AML-193 (cell line): ENCODE measurements at regions not wholly inside any gene's neighbourhood (a gene's known extent, or its start where the extent isn't known, plus 50 kb on each side); places are given as distances from the start of the nearest gene placed in this dataset.
"Not testable (repeated sequence)": the region's sequence is repeated elsewhere in the genome, so short reads cannot be mapped to it uniquely, and the experiment has no call there.

Experiments
- DNase-seq, 2 experiments: peaks; one replicate each; lab custom pipeline; 2025; lab: John Stamatoyannopoulos, UW

- no peak for DNase-seq
These were observed 253.0 kb upstream of the P2RY1 start for GRCh38 chr3:152581951-152582350.

DNA sequence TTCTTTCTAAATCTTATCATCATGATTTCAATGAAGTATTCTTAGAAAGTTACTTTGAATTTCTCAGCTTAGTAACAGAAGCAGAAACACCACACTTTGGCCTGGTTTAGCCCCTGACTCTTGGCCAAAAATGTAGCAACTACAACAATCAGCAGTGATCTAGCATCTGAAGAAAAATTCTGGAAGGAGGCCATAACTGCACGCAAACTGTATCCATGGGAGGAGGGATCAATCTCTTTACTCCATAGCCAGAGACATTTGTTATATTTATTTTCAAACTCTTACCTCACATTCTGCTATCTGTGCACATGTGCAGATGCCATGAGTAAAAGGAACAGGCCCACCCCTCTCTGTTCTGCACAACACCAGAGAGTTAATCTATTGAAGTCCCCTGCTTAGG is 251.0 kb upstream of the P2RY1 start:
- no peak for DNase-seq

- no peak for DNase-seq
These were observed 248.0 kb upstream of the P2RY1 start for GRCh38 chr3:152586974-152587373.

GRCh38 chr3:152587861-152588260 is 247.1 kb upstream of the P2RY1 start:
- DNase-seq = no peak

GRCh38 chr3:152589644-152590043 is 245.3 kb upstream of the P2RY1 start:
- no peak for DNase-seq

DNA sequence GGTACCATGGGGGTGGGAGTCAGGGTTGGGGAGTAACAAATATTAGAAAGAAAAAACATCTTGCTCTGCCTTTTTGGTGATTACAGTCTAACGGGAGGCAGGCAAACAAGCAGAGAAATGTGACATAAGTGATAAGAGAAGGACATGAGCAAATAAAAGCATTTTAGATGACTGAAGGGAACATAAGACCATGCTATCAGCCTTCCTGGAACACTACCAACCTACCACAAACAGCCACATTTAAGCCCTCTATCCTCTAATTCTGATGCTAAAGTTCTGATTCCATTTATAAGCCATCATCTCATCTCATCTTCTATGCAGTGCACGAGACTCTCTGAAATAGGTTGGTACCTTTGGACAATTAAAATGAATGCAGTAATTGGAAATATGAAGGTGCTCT is 243.4 kb upstream of the P2RY1 start:
- DNase-seq = no peak

DNA sequence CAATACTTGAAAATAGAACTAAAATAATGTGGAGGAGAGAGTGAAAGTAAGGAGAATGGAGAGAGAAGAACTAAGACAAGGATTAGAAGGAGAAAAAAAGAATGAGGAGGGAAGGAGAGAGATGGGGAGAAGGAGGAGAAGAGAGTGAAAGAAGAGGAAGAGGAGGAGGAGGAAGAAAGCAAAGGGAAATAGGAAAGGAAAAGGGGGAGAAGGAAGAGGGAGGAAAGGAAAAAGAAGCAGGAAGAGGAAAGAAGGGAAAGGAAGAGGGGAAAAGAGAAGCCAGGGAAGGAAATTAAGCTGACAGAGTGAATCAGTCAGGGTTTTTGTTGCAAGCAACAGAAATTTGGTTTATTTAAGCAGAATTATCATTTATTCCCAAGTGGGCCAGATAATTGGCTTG is 241.7 kb upstream of the P2RY1 start:
- no peak for DNase-seq

DNA sequence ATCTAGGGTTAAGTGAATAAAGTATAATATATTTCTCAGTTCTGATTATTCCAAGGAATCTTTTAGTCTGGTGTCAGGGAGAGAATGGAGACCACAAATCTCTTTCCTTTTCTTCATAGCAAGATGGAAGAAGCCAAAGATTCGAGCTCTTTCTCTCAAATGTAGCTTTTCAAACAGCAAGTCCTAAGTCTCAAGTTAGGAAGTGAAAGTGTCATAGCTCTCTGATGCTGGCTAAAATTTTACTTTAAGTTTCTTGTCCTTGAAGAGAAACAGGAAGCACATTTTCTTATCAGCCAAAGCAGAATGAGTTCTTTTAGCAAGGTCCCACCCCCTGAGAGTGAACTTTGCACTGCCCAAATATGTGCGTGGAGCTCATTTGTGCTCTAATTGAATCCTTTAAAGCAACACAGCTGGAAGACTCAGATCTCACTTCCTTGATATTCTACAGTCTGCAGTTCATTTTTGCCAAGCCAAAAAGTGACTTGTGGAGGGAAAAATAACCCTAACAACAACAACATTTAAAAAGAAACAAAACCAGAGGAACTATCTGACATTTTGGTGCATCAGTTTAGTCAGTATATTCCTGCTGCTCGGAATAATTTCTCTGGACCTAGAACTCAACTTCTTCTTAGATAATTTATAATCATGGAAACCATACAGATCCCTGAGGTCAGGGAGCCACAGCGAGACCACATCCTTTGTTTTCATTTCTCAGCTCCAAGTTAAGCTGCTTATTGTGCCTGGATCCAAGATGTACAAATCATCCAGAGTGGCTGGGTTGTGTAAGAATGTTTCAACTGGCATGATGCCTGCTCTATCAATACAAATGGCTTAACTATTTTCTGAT is 238.7 kb upstream of the P2RY1 start:
- DNase-seq = peak; percentile 67 to 69

- DNase-seq = not testable (repeated sequence)
These were observed 238.1 kb upstream of the P2RY1 start for GRCh38 chr3:152596832-152597231.

DNA sequence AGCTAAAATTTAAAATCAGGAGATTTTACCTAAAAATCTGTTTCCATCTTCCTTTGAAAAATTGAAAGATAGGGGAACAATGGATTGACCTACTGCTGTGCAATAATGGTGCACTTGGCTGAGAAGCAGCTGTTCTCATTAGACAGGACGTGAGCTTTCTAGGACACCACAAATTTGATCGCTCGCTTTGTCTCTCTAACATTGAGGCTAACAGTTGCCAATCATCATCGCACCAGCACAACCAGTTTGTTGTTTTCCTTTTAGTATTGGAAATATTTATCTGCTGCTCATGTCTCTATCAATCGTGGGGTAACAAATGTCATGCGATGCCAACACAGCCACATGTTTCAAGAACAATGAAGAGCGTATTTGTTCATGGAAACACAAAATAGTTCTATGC is 228.8 kb upstream of the P2RY1 start:
- DNase-seq = no peak

GRCh38 chr3:152607179-152607578 is 227.8 kb upstream of the P2RY1 start:
- no peak for DNase-seq

DNA sequence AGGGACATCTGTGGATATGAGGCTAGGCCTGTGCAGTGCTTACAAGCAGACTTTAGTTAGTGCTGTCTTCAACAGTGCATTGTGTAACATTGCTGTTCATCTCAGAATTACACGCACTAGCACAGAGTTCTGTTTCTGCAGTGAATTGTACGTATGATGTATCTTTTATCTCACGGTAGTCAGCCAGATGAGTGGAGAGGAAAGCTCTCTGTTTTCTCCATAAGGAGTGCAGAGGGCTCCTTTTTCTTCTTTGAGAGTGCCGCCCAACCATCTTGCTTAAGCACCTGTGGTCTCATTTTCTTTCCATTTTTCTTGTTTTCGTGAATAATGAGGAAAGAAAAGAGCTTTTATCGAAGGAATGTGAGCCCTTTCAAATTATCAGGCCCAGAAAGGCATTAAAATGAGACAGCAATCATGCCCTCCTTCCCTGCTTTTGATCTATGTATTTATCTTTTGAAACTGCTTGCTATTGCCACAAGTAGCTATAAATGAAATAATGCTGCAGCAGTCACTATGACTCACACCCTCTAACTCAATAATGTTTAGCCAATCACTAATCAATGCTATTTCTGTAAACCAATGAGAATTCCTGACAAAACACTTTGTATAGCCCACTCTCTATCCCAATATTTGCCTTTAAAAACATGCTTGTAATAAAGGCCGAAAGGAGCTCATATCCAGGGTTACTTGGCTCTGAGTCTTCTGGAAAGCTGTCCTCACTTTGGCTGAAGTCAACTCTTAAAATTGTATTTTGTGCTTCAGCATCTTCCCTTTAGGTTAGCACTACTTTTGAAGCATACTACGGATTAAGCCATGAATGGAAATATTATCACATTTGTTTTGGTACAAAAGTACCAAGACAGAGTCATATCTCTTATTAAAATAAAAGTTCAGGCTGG is 226.0 kb upstream of the P2RY1 start:
- no peak for DNase-seq

GRCh38 chr3:152609891-152610290 is 225.0 kb upstream of the P2RY1 start:
- no peak for DNase-seq

DNA sequence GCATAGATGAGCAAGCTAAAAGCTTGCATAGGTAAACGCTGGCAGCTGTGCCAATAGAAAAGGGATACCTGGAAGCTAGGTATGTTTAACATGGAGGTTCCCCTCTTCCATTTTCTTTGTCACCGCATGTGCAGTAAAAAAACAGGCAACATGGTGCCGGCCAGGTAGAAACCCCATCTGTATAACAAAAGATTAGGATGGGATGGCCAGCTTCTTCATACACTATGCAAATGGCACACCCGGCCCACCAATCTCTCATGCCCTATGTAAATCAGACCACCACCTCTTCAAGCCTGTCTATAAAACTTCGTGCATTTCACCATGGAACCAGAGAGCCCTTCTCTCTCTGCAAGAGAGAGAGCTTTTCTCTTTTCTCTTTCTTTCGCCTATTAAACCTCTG is 224.3 kb upstream of the P2RY1 start:
- DNase-seq = no peak

GRCh38 chr3:152611905-152612304 is 223.0 kb upstream of the P2RY1 start:
- DNase-seq = no peak

DNA sequence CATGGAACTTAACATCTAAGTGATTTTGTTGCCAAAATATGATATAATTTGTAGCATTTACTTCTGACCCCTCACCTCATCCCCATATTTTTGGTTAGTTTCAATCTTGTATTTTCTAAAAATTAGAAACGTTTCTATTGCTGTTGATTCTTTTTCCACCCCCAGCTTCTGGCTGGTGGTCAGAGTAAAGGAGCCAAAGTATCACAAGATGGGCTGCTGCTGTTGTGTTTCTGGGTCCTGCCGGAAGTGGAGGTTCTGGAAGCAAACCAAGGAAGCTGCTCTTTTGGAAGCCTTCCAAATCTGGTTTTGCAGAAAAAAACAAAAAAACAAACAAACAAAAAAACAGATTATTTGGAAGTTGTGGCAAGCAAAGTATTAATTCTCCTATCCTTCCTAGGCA is 221.1 kb upstream of the P2RY1 start:
- no peak for DNase-seq

DNA sequence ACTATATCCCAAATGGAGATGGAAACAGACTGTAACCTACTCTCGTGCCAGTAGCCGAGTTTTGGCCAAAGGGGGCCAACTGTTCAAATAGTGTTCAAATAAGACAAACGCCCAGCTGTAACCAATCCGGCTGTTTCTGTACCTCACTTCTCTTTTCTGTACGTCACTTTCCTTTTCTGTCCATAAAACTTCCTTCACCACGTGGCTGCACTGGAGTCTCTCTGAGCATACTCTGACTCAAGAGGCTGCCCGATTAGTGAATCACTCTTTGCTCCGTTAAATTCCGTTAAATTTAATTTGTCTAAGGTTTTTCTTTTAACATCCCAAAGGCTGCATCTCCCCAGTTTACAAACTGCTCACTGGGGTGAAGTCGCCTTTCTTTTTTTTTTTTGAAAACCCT is 219.2 kb upstream of the P2RY1 start:
- DNase-seq = no peak

GRCh38 chr3:152617609-152618008 is 217.3 kb upstream of the P2RY1 start:
- DNase-seq = no peak

- DNase-seq = no peak
These were observed 216.4 kb upstream of the P2RY1 start for GRCh38 chr3:152618529-152618928.

- no peak for DNase-seq
These were observed 215.2 kb upstream of the P2RY1 start for GRCh38 chr3:152619691-152620090.

GRCh38 chr3:152620395-152620794 is 214.5 kb upstream of the P2RY1 start:
- no peak for DNase-seq

DNA sequence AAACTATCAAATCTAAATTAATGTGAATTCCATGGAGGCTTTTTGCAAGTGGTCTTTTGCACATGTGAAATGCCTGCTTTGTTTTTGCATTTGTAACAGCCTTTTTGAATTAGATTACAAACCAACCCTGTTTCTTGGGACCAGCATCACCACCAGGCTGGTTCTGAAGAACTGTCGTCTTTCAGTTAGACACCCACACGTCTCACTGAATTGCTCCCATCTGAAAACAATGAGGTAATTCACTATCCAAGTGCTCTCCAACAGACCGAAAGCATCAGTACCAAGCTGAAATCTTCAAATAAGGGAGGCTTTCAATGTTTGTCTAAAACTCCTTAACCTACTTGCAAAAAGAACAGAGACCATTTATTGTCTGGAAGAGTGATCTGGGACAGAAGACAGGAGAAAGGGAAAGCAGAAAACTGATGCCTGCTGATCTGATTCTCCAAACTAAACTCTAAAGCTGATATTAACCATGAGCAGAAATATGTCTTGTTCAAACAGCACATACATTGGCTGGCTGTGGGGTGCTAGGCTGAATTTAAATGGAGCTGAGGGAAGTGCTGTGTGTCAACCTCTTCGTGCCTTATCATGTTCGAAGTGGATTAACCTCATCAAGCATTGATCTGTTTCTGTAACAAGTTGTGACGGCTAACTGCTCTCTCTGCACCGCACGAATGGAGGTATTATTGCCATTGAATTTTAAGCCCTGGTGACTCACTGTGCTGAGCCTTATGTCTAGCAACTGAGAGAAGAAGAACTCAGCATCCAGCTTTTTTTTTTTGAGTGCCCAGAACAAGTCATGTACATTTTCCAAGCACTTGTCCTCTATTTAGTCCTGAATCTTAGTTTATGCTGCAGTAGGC is 213.7 kb upstream of the P2RY1 start:
- DNase-seq = no peak
